ENCODE measurements at regions not wholly inside any gene's neighbourhood (a gene's known extent, or its start where the extent isn't known, plus 50 kb on each side); places are given as distances from the start of the nearest gene placed in this dataset.

DNA sequence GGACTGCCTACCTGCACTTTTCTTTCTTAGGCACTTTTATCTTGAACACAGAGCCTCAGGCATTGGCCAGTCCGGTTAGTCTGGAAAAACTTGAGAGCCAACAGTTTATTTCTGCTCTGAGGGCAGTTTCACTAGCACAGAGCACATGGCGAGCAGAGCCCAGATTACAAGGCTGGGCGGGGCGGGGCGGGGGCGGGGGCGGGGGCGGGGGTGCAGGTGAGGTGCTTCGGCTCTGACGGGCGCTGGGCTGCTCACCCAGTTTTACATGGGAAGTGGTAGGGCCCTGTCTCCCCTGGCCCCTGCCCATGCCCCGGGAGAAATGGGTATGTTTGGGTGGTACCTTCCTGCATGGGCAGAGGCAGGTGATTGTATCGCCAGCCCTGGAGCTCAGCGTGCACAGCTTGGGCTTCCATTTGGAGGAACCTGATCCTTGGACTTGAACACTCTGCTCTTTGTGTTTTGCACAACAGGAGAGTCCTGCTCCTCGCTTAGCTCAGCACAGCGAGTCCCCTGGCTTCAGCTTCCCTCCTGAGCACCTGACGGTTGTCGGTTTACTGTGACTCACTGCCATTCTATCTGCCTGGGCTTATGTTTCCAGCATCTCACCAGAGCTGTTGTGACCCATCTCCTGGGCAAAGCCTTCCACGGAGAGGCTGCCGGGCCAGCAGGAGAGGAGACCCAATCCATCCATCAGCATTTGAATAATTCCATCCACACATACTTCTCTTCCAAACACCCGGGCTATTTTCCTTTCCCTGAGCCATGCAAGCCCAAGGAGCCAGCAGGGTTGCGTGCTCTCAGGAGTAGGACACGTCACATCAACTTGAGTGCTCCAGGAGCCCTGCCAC is 108.5 kb downstream of the ARF6 start:
- RAD21 ChIA-PET (ENCODE audit: low non-redundant PET in 1 of 2, low total read pairs in 2 of 2, uncharacterized antibody in 2 of 2, unreplicated experiment in 2 of 2) = interaction anchor here (0.7 to 1.4 kb wide), 3 partner anchors 24 to 63 kb away, joined by 3 to 4 read pairs (median 4); no protein-coding TSS in a partner anchor
- CTCF ChIA-PET = interaction anchor here (1.1 to 2.6 kb wide), 4 partner anchors 133 to 149 kb away, joined by 3 to 10 read pairs (median 4); partner anchors contain the start of gene NEMF
- Histone ChIP-seq H3K9me2 (ENCODE audit: insufficient read depth) (no peaks in the 10 kb centered on the region), H2AFZ (ENCODE audit: low read depth, low read length, poor library complexity, severe bottlenecking) (no peak overlapping the region), H3K36me3 (ENCODE audit: control insufficient read depth in 1 of 2, insufficient read depth in 2 of 2, low read length in 2 of 2) (no peaks in the 10 kb centered on the region), H4K20me1 (ENCODE audit: insufficient read depth) (no peaks in the 10 kb centered on the region), H3K4me1 (ENCODE audit: control insufficient read depth in 1 of 2, insufficient read depth in 2 of 2, low read length in 2 of 2) (peaks cover 54 to 74% of the 10 kb centered on the region in 2 experiments), H3K27ac (ENCODE audit: low read depth, low read length) (peak overlapping the region; percentile 90), H3K4me2 (ENCODE audit: low read length) (peak overlapping the region; percentile 91), H3K9ac (ENCODE audit: low read length) (peak overlapping the region; percentile 82), H3K79me2 (ENCODE audit: insufficient read depth, low read length) (no peaks in the 10 kb centered on the region), H3K4me3 (replicated peaks in 1 of 2; ENCODE audit: low read depth in 1 of 2, low read length in 2 of 2) (peak overlapping the region; percentile 29 to 63), H3K27me3 (ENCODE audit: insufficient read depth, low read length) (no peaks in the 10 kb centered on the region), H3K9me3 (ENCODE audit: control insufficient read depth in 1 of 2, insufficient read depth in 1 of 2, low read depth in 1 of 2, low read length in 2 of 2) (no peaks in the 10 kb centered on the region)
- POLR2A ChIA-PET = interaction anchor here (0.6 to 3.8 kb wide), 15 partner anchors 11 to 149 kb away, joined by 3 to 26 read pairs (median 3); partner anchors contain the start of gene NEMF
- TF ChIP-seq SIN3A (IDR thresholded peaks at IDR 0.05; ENCODE audit: low read depth) (no peak), POLR2AphosphoS5 (IDR thresholded peaks at IDR 0.05; ENCODE audit: low read depth, low read length) (peak; percentile 41), POLR2A (IDR thresholded peaks at IDR 0.05; ENCODE audit: borderline replicate concordance, extremely low read depth, insufficient read depth, insufficient read length) (peak; percentile 42), RAD21 (IDR thresholded peaks at IDR 0.05; ENCODE audit: low read depth) (no peak), ZBTB33 (IDR thresholded peaks at IDR 0.05; ENCODE audit: extremely low read depth, insufficient replicate concordance, low read length) (peak; percentile 21), EZH2phosphoT487 (IDR thresholded peaks at IDR 0.05; ENCODE audit: borderline replicate concordance) (no peak), CTCF (IDR thresholded peaks at IDR 0.05 in 2 of 3, conservative IDR thresholded peaks at IDR 0.05 in 1 of 3; ENCODE audit: borderline replicate concordance in 1 of 3, insufficient read depth in 1 of 3, low read depth in 2 of 3, low read length in 2 of 3) (no peak), EGR1 (IDR thresholded peaks at IDR 0.05; ENCODE audit: low read depth) (no peak), JUND (IDR thresholded peaks at IDR 0.05) (no peak)
- ATAC-seq (peak; percentile 56), DNase-seq (ENCODE audit: low read depth, low spot score) (peak; percentile 87)
- intact Hi-C loops (cut with micrococcal nuclease) = loop anchor here (5.0 kb wide), 3 partner anchors 94 to 109 kb away; partner anchors contain the start of gene ARF6
- no TSS peak for BruUV-seq (replicated peaks)
